H1 (cell line): ENCODE measurements at regions not wholly inside any gene's neighbourhood (a gene's known extent, or its start where the extent isn't known, plus 50 kb on each side); places are given as distances from the start of the nearest gene placed in this dataset.

ENCODE experiments used
- CTCF ChIA-PET: fragments of 300-600 bp; sonication (Branson Sonifier 250); formaldehyde crosslinking; loops from one replicate; lab custom pipeline; 2021; ENCODE audit not compliant: partially characterized antibody; lab: Charles Lee
- POLR2A ChIA-PET: fragments of 300-600 bp; sonication (Branson Sonifier 250); formaldehyde crosslinking; loops from one replicate; lab custom pipeline; 2021; ENCODE audit warnings: inconsistent platforms; ENCODE audit not compliant: partially characterized antibody; lab: Charles Lee
- DNase-seq, 2 experiments: peaks; one replicate each; pipeline versions ENCODE4 v3.0.0 to v3.0.0-alpha.2; 2010 to 2022; ENCODE audit warnings: low spot score in 2 of 2, low read depth in 1 of 2, mixed read lengths in 1 of 2
- FAIRE-seq: peaks from 2 replicates; lab custom pipeline; 2011; peaks lifted over from hg19 to GRCh38; lab: Jason Lieb, UNC
- H2AFZ ChIP-seq: 2 replicates; pipeline ENCODE4 v1.8.1; 2012; ENCODE audit warnings: low read length, inconsistent platforms
- H2AK5ac ChIP-seq: 2 replicates; pipeline ENCODE4 v1.6.1; 2013; ENCODE audit warnings: low read depth, low read length
- H2BK120ac ChIP-seq: replicated peaks from 2 replicates; pipeline ENCODE3; 2013; ENCODE audit warnings: low read depth, low read length, inconsistent platforms
- H2BK12ac ChIP-seq: 2 replicates; pipeline ENCODE4 v1.6.1; 2013; ENCODE audit warnings: low read depth, low read length
- H2BK15ac ChIP-seq: 2 replicates; pipeline ENCODE4 v1.6.1; 2013; ENCODE audit warnings: low read length
- H2BK20ac ChIP-seq: 2 replicates; pipeline ENCODE4 v1.6.1; 2013; ENCODE audit warnings: low read length
- H2BK5ac ChIP-seq: 2 replicates; pipeline ENCODE4 v1.6.1; 2013; ENCODE audit warnings: low read depth, low read length
- H3K14ac ChIP-seq: 2 replicates; pipeline ENCODE4 v1.6.1; 2013; ENCODE audit warnings: inconsistent platforms; ENCODE audit not compliant: insufficient read length
- H3K18ac ChIP-seq: 2 replicates; pipeline ENCODE4 v1.6.1; 2013; ENCODE audit warnings: low read length; ENCODE audit errors: extremely low read depth
- H3K23ac ChIP-seq: 2 replicates; pipeline ENCODE4 v1.6.1; 2013; ENCODE audit warnings: inconsistent platforms; ENCODE audit not compliant: insufficient read length
- H3K23me2 ChIP-seq: 2 replicates; pipeline ENCODE4 v1.6.1; 2013; ENCODE audit warnings: low read depth, low read length
- H3K27ac ChIP-seq: 2 replicates; pipeline ENCODE4 v1.6.1; 2011; ENCODE audit warnings: low read depth, low read length, inconsistent platforms
- H3K27me3 ChIP-seq, 4 experiments: replicated peaks in 1 of 4; 1 replicate in 1 of 4; 2 replicates in 3 of 4; pipeline versions ENCODE4 v1.6.1 to v1.8.1; 2011 to 2013; ENCODE audit warnings: low read length in 3 of 4, mild to moderate bottlenecking in 3 of 4, inconsistent platforms in 2 of 4, mixed read lengths in 2 of 4, moderate library complexity in 1 of 4; ENCODE audit not compliant: control insufficient read depth in 3 of 4, insufficient read depth in 3 of 4; ENCODE audit errors: extremely low read depth in 1 of 4
- H3K36me3 ChIP-seq, 4 experiments: 2 replicates each; pipeline versions ENCODE4 v1.6.1 to v1.8.1; 2011 to 2013; ENCODE audit warnings: mild to moderate bottlenecking in 4 of 4, low read length in 3 of 4, moderate library complexity in 2 of 4, control low read depth in 1 of 4, inconsistent platforms in 1 of 4; ENCODE audit not compliant: insufficient read depth in 4 of 4, control insufficient read depth in 2 of 4
- H3K4ac ChIP-seq: replicated peaks from 2 replicates; pipeline ENCODE3; 2013; ENCODE audit warnings: low read length, low read depth, mixed read lengths, inconsistent platforms; ENCODE audit not compliant: insufficient read length
- H3K4me1 ChIP-seq, 4 experiments: replicated peaks in 1 of 4; 1 replicate in 1 of 4; 2 replicates in 3 of 4; pipeline versions ENCODE4 v1.6.1 to v1.8.1; 2011 to 2013; ENCODE audit warnings: low read length in 3 of 4, inconsistent platforms in 2 of 4, mixed read lengths in 1 of 4; ENCODE audit not compliant: insufficient read depth in 4 of 4, control insufficient read depth in 3 of 4
- H3K4me2 ChIP-seq, 2 experiments: 2 replicates each; pipeline versions ENCODE4 v1.6.1 to v1.8.1; 2011 to 2013; ENCODE audit warnings: low read depth in 2 of 2, low read length in 2 of 2, control low read depth in 1 of 2, inconsistent platforms in 1 of 2, mild to moderate bottlenecking in 1 of 2; ENCODE audit not compliant: insufficient read depth in 1 of 2
- H3K4me3 ChIP-seq, 4 experiments: fragments of 200-600, 300-600 bp in 1 of 4; sonication (generic), shearing (Covaris generic), sonication (Bioruptor Twin) in 1 of 4; 2 replicates each; pipeline versions ENCODE4 v1.5.1 to v1.8.1; 2011 to 2016; ENCODE audit warnings: low read length in 4 of 4, low read depth in 3 of 4, control low read depth in 2 of 4, inconsistent platforms in 2 of 4, mild to moderate bottlenecking in 2 of 4, mixed read lengths in 1 of 4, moderate library complexity in 1 of 4; ENCODE audit not compliant: insufficient read depth in 2 of 4; ENCODE audit errors: extremely low read depth in 1 of 4
- H3K56ac ChIP-seq: replicated peaks from 2 replicates; pipeline ENCODE3; 2013; ENCODE audit warnings: low read depth, mild to moderate bottlenecking, mixed read lengths, low read length, inconsistent platforms; ENCODE audit not compliant: insufficient read length
- H3K79me1 ChIP-seq: 2 replicates; pipeline ENCODE4 v1.6.1; 2013; ENCODE audit warnings: low read depth, low read length, control low read depth
- H3K79me2 ChIP-seq, 2 experiments: 2 replicates each; pipeline versions ENCODE4 v1.6.1 to v1.8.1; 2012 to 2013; ENCODE audit warnings: low read length in 2 of 2, mild to moderate bottlenecking in 2 of 2, inconsistent platforms in 1 of 2; ENCODE audit not compliant: insufficient read depth in 2 of 2, control insufficient read depth in 1 of 2
- H3K9ac ChIP-seq, 4 experiments: replicated peaks in 1 of 4; 1 replicate in 1 of 4; 2 replicates in 3 of 4; pipeline versions ENCODE4 v1.6.1 to v1.8.1; 2011 to 2013; ENCODE audit warnings: low read depth in 3 of 4, low read length in 3 of 4, control low read depth in 2 of 4, mild to moderate bottlenecking in 2 of 4, moderate library complexity in 2 of 4, inconsistent platforms in 1 of 4; ENCODE audit errors: extremely low read depth in 1 of 4
- H3K9me3 ChIP-seq, 2 experiments: 2 replicates each; pipeline versions ENCODE4 v1.6.1 to v1.8.1; 2012 to 2013; ENCODE audit warnings: mild to moderate bottlenecking in 2 of 2, moderate library complexity in 2 of 2, control low read depth in 1 of 2, inconsistent platforms in 1 of 2, low read depth in 1 of 2, low read length in 1 of 2, mixed read lengths in 1 of 2; ENCODE audit not compliant: insufficient read depth in 2 of 2
- H4K20me1 ChIP-seq, 2 experiments: replicated peaks in 1 of 2; 2 replicates each; pipeline versions ENCODE3 to v1.8.1; 2011 to 2013; ENCODE audit warnings: inconsistent platforms in 2 of 2, low read length in 2 of 2, mild to moderate bottlenecking in 1 of 2; ENCODE audit not compliant: insufficient read depth in 2 of 2, control insufficient read depth in 1 of 2
- H4K5ac ChIP-seq: 2 replicates; pipeline ENCODE4 v1.6.1; 2013; ENCODE audit warnings: low read length, low read depth, mixed read lengths, inconsistent platforms; ENCODE audit not compliant: insufficient read length
- H4K8ac ChIP-seq: 2 replicates; pipeline ENCODE4 v1.8.0; 2013; ENCODE audit warnings: mild to moderate bottlenecking, moderate library complexity, low read length, inconsistent platforms; ENCODE audit not compliant: insufficient read depth; ENCODE audit errors: extremely low read depth
- H4K91ac ChIP-seq: replicated peaks from 2 replicates; pipeline ENCODE3; 2013; ENCODE audit warnings: low read length, mixed read lengths, inconsistent platforms; ENCODE audit not compliant: insufficient read length
- EP300 ChIP-seq, 2 experiments: IDR thresholded peaks; 1 replicate in 1 of 2; 2 replicates in 1 of 2; pipeline ENCODE4 v1.6.1; 2011 to 2012; ENCODE audit warnings: low read depth in 2 of 2, low read length in 2 of 2, mild to moderate bottlenecking in 2 of 2, borderline replicate concordance in 1 of 2, inconsistent platforms in 1 of 2, moderate library complexity in 1 of 2
- GABPA ChIP-seq: IDR thresholded peaks from 2 replicates; pipeline ENCODE4 v1.6.1; 2011; ENCODE audit warnings: mild to moderate bottlenecking, low read length, moderate library complexity, borderline replicate concordance; ENCODE audit not compliant: insufficient read depth
- GTF2F1 ChIP-seq: IDR thresholded peaks from 2 replicates; pipeline ENCODE4 v1.6.1; 2012; ENCODE audit warnings: low read depth, low read length, improper control_type of control experiment, borderline replicate concordance
- KDM1A ChIP-seq: fragments of 200-600, 300-600 bp; sonication (generic); IDR thresholded peaks from 2 replicates; pipeline ENCODE4 v1.7.1; 2016; ENCODE audit warnings: mild to moderate bottlenecking, low read length, borderline replicate concordance
- POLR2A ChIP-seq, 2 experiments: IDR thresholded peaks; 1 replicate in 1 of 2; 2 replicates in 1 of 2; pipeline ENCODE4 v1.6.1; 2011; ENCODE audit warnings: low read depth in 2 of 2, low read length in 2 of 2, mild to moderate bottlenecking in 2 of 2; ENCODE audit errors: control extremely low read depth in 1 of 2
- POLR2AphosphoS5 ChIP-seq: IDR thresholded peaks from 2 replicates; pipeline ENCODE4 v1.6.1; 2011; ENCODE audit warnings: low read depth, low read length
- RAD21 ChIP-seq, 2 experiments: IDR thresholded peaks in 1 of 2; conservative IDR thresholded peaks in 1 of 2; 2 replicates each; pipeline ENCODE4 v1.6.1; 2011; ENCODE audit warnings: low read depth in 2 of 2, low read length in 2 of 2, improper control_type of control experiment in 1 of 2, inconsistent platforms in 1 of 2, mild to moderate bottlenecking in 1 of 2, moderate library complexity in 1 of 2
- TAF7 ChIP-seq: optimal IDR thresholded peaks from 2 replicates; pipeline ENCODE3; 2011; ENCODE audit warnings: low read depth, mild to moderate bottlenecking, inconsistent platforms, low read length, moderate library complexity, borderline replicate concordance
- YY1 ChIP-seq: IDR thresholded peaks from 2 replicates; pipeline ENCODE4 v1.6.1; 2011; ENCODE audit warnings: low read depth, mild to moderate bottlenecking, low read length
- WGBS, 2 experiments: shearing (Covaris generic) in 1 of 2; methylation state at CpG; one replicate each; pipeline versions ENCODE4 v1.1.6 to v1.1.7; 2013 to 2015; ENCODE audit warnings: low lambda C conversion rate in 2 of 2, mixed read lengths in 2 of 2, inconsistent platforms in 1 of 2, low coverage in 1 of 2, missing lambda C conversion rate in 1 of 2; ENCODE audit not compliant: insufficient replicate concordance in 2 of 2, insufficient coverage in 1 of 2, insufficient read length in 1 of 2; ENCODE audit errors: extremely low coverage in 1 of 2, missing lambda C conversion rate in 1 of 2; 5-methylcytosine and 5-hydroxymethylcytosine counted together
- TF ChIP-seq, protein P1 (sequence below): IDR thresholded peaks from 2 replicates; pipeline ENCODE4 v1.6.1; 2012; ENCODE audit warnings: low read length, inconsistent platforms

GRCh38 chr3:194928831-194929577 is 243.3 kb downstream of the FAM43A start:
- Histone ChIP-seq H3K4me3 (no peak overlapping the region), H3K79me1 (no peaks in the 10 kb centered on the region), H3K4ac (no peak overlapping the region), H3K14ac (no peak overlapping the region), H3K56ac (no peak overlapping the region), H3K79me2 (no peaks in the 10 kb centered on the region), H4K91ac (no peak overlapping the region), H2BK12ac (no peak overlapping the region), H3K23me2 (no peaks in the 10 kb centered on the region), H3K4me1 (peaks cover 0 to 5% (median 3%) of the 10 kb centered on the region in 4 experiments; a peak in 2 of 7 replicates), H2BK120ac (no peak overlapping the region), H2AFZ (no peak overlapping the region), H2BK15ac (no peak overlapping the region), H2BK20ac (no peak overlapping the region), H3K4me2 (no peak overlapping the region), H4K20me1 (no peaks in the 10 kb centered on the region), H3K9me3 (peaks cover 22 to 28% of the 10 kb centered on the region in 2 experiments), H4K5ac (no peak overlapping the region), H2BK5ac (no peak overlapping the region), H4K8ac (no peak overlapping the region), H3K27ac (no peak overlapping the region), H3K36me3 (no peaks in the 10 kb centered on the region; a peak in 1 of 8 replicates), H3K27me3 (no peaks in the 10 kb centered on the region), H3K23ac (no peak overlapping the region), H2AK5ac (no peak overlapping the region), H3K9ac (no peak overlapping the region), H3K18ac (no peak overlapping the region)
- CTCF ChIA-PET, result interaction anchor here (0.6 to 4.8 kb wide), 23 partner anchors 10 to 298 kb away, joined by 3 to 44 read pairs (median 3); partner anchors contain the start of gene FAM43A
- DNase-seq (peak; percentile 33 to 97), FAIRE-seq (peak; percentile 83)
- POLR2A ChIA-PET, result no interaction called here
- 71% methylated on average over 30 of the region's 30 CpGs; no CpG with 5 or more reads in 1 of the 2 experiments for WGBS, 2 experiments
- peak; percentile 77 to 78 for TF ChIP-seq RAD21 (IDR thresholded peaks at IDR 0.05 in 1 of 2, conservative IDR thresholded peaks at IDR 0.05 in 1 of 2; ENCODE audit: low read depth in 2 of 2, low read length in 2 of 2)
- TF ChIP-seq YY1, result peak; percentile 85
- peak; percentile 93 for TF ChIP-seq POLR2AphosphoS5
- peak; percentile 44; the same call in 1 of the 2 replicates for TF ChIP-seq GABPA
- TF ChIP-seq EP300 (IDR thresholded peaks at IDR 0.05; ENCODE audit: borderline replicate concordance in 1 of 2, low read depth in 2 of 2, low read length in 2 of 2), result no peak
- TF ChIP-seq, protein P1, sequence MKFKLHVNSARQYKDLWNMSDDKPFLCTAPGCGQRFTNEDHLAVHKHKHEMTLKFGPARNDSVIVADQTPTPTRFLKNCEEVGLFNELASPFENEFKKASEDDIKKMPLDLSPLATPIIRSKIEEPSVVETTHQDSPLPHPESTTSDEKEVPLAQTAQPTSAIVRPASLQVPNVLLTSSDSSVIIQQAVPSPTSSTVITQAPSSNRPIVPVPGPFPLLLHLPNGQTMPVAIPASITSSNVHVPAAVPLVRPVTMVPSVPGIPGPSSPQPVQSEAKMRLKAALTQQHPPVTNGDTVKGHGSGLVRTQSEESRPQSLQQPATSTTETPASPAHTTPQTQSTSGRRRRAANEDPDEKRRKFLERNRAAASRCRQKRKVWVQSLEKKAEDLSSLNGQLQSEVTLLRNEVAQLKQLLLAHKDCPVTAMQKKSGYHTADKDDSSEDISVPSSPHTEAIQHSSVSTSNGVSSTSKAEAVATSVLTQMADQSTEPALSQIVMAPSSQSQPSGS, result no peak; the same call in 1 of the 2 replicates
- peak; percentile 63; the same call in 1 of the 2 replicates for TF ChIP-seq KDM1A
- TF ChIP-seq GTF2F1, result no peak
- TF ChIP-seq TAF7, result peak; percentile 98
- TF ChIP-seq POLR2A (IDR thresholded peaks at IDR 0.05; ENCODE audit: control extremely low read depth in 1 of 2, low read depth in 2 of 2, low read length in 2 of 2), result no peak
